ENCODE measurements at regions not wholly inside any gene's neighbourhood (a gene's known extent, or its start where the extent isn't known, plus 50 kb on each side); places are given as distances from the start of the nearest gene placed in this dataset.

- no peak for DNase-seq
These were observed 64.8 kb upstream of the CHST9 start for GRCh38 chr18:27249933-27250332.

- DNase-seq = no peak
These were observed 59.2 kb upstream of the CHST9 start for GRCh38 chr18:27244259-27244658.

- no peak for DNase-seq
These were observed 57.4 kb upstream of the CHST9 start for GRCh38 chr18:27242392-27243047.

- DNase-seq = no peak
These were observed 55.3 kb upstream of the CHST9 start for GRCh38 chr18:27240383-27240782.

GRCh38 chr18:27239669-27240068 is 54.6 kb upstream of the CHST9 start:
- DNase-seq = no peak

- DNase-seq = no peak
These were observed 50.2 kb upstream of the CHST9 start for GRCh38 chr18:27235218-27235870.

All from KG1 (cell line).